GM12872 (cell line): ENCODE measurements at regions not wholly inside any gene's neighbourhood (a gene's known extent, or its start where the extent isn't known, plus 50 kb on each side); places are given as distances from the start of the nearest gene placed in this dataset.

ENCODE experiments used
- CTCF ChIP-seq: IDR thresholded peaks from 3 replicates; pipeline ENCODE4 v1.5.1; 2011; ENCODE audit warnings: low read depth, mild to moderate bottlenecking, low read length, moderate library complexity; ENCODE audit not compliant: insufficient read depth

DNA sequence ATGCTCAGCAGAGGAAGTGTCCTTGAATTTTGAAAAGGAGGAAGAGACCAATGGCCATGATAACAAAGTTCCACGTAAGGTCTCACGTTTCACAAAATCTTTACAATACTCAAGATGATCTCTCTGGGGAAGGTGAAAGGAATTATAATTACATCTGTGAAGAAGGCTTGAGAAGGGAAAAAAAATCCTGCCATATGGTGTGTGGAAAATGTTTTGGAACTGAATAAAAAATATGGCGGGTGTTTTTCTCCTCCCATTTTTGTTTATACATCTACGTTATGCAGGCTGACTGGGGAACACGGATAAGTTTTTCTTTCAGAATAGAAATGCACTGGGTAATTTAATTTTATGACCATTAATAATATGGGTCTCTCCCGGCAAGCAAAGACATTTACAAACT lies 425.6 kb upstream of the BRINP1 start:
- no peak for TF ChIP-seq CTCF

- TF ChIP-seq CTCF = no peak
Measured at GRCh38 chr9:119793218-119793617, 424.0 kb upstream of the BRINP1 start.

- no peak for TF ChIP-seq CTCF
Measured at GRCh38 chr9:119792242-119792641, 423.0 kb upstream of the BRINP1 start.

DNA sequence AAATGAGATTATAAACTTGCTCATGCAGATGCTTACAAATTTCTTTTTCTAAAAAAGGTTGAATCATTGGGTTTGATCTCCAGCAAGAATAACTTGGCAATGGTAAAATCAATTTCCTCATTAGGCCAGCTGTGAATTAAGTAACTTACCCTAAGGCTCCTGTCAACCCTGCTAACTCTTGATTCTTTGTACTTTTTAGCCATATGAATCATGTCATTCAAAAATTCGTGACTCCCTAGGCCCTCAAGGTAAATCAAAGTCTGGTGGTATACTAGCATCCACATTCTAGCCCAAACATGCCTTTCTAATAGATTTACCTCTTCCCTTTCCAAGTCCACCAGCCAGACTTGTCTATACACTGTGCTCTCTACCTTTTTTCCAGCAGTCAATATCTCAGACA lies 420.8 kb upstream of the BRINP1 start:
- no peak for TF ChIP-seq CTCF

GRCh38 chr9:119788921-119789320 lies 419.7 kb upstream of the BRINP1 start:
- TF ChIP-seq CTCF = no peak

- no peak for TF ChIP-seq CTCF
Measured at GRCh38 chr9:119781886-119782285, 412.7 kb upstream of the BRINP1 start.

GRCh38 chr9:119775410-119775809 lies 406.2 kb upstream of the BRINP1 start:
- no peak for TF ChIP-seq CTCF

GRCh38 chr9:119773823-119774222 lies 404.6 kb upstream of the BRINP1 start:
- no peak for TF ChIP-seq CTCF
